ENCODE measurements at regions not wholly inside any gene's neighbourhood (a gene's known extent, or its start where the extent isn't known, plus 50 kb on each side); places are given as distances from the start of the nearest gene placed in this dataset.

GRCh38 chr2:53103679-53104078, 663.9 kb upstream of the CHAC2 start:
- no peak for DNase-seq (ENCODE audit: low read depth, low spot score)

GRCh38 chr2:53098696-53099078, 668.9 kb upstream of the CHAC2 start:
- DNase-seq (ENCODE audit: low read depth, low spot score): no peak
- no peak overlapping the region for H3K4me3 ChIP-seq (ENCODE audit: low read length)

More at GRCh38 chr2:53103679-53104078, 663.9 kb upstream of the CHAC2 start:
- H3K4me3 ChIP-seq (ENCODE audit: low read length): no peak overlapping the region

DNA sequence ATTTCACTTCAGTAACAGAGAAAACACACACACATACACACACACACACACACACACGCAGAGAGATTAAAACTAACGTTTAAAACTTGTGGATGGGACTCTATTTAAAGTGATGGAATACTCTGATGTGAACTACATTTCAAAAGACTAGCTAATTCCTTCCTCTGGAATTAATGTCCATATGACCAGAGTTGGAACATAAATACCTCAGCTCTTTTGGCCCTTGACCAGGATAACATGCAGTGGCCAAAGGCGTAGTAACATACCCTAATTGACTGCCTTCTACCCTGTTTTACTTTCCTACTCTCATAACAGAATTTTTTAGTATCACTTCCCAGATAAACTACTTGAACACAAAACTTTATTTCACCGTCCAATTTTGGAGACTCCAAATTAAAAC, 671.3 kb upstream of the CHAC2 start:
- DNase-seq (ENCODE audit: low read depth, low spot score): no peak
- no peak overlapping the region for H3K4me3 ChIP-seq (ENCODE audit: low read length)

- no peak overlapping the region for H3K4me3 ChIP-seq (ENCODE audit: low read length)
- DNase-seq (ENCODE audit: low read depth, low spot score): no peak
Observed at GRCh38 chr2:53095664-53096063, 671.9 kb upstream of the CHAC2 start.

GRCh38 chr2:53095227-53095626, 672.4 kb upstream of the CHAC2 start:
- H3K4me3 ChIP-seq (ENCODE audit: low read length): no peak overlapping the region
- DNase-seq (ENCODE audit: low read depth, low spot score): no peak

GRCh38 chr2:53093355-53093754, 674.2 kb upstream of the CHAC2 start:
- H3K4me3 ChIP-seq (ENCODE audit: low read length): no peak overlapping the region
- no peak for DNase-seq (ENCODE audit: low read depth, low spot score)

- no peak overlapping the region for H3K4me3 ChIP-seq (ENCODE audit: low read length)
- no peak for DNase-seq (ENCODE audit: low read depth, low spot score)
Observed at GRCh38 chr2:53091183-53091582, 676.4 kb upstream of the CHAC2 start.

DNA sequence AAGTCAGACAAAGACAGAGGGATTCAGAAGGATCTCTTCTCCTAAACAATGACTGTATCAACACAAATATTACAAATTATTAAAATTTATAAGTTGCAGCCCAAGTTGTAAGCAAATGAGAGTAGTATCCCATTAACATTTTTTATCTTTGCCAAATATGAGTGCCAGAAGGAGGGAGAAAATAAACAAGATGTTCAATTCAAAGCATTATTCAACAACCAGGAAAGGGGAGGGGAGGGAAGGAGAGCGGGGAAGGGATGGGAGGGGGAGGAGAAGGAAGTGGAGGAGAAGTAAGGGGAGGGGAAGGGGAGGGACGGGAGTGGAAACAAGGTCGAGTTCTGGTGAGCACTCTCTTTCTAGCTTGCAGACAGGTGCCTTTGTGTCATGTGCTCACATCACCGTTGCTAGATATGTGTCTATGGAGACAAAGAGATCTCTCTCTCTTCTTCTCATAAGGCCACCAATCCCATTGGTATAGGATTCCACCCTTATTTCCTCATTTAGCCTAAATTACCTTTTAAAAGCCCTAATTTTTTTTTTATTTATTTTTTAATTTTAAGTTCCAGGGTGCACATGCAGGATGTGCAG, 679.6 kb upstream of the CHAC2 start:
- H3K4me3 ChIP-seq (ENCODE audit: low read length): no peak overlapping the region
- DNase-seq (ENCODE audit: low read depth, low spot score): no peak

DNA sequence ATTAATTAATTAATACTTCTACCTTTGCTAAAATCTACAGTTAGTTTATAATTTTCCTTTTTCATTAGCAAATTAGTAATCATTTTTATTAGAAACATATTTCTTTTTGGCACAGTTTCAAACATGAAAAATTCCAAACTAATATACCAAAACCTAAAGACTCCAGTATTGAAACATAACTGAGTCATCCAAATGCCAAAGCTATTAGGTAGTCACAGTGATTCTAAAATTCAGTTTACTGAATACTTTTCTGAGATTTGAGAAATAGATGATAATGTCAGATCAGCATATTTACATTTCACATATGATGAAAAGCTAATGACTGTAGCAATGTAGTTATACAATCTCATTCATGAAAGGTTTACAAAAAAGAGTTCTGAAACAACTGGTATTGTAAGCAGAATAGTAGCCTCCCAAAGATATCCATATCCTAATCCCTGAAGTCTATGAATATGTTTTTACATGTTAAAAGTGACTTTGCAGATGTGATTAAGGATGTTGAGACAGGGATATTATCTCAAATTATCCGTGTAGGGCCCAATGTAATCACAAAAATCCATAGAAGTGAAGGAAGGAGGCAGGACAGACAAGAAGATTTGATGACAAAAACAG, 680.2 kb upstream of the CHAC2 start:
- DNase-seq (ENCODE audit: low read depth, low spot score): no peak
- no peak overlapping the region for H3K4me3 ChIP-seq (ENCODE audit: low read length)

DNA sequence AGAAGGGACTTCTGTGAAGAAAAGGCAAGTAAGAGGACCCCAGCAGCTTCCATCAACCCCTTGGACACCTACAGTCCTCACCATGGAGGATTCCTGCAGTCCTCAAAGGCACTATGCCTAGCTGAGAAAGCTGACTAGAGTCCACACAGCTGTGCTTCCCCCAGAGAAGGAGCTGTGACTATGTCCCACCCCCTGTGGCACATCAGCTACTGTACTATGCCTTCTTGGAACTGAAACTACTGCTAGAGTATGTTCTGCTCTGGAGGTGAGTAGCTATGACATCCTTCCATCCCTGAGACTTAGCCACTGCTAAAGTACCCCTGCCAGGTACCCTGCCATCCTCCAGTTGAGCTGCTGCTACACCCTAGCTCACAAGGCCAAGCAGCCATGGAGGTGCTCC, 690.2 kb upstream of the CHAC2 start:
- DNase-seq (ENCODE audit: low read depth, low spot score): no peak
- no peak overlapping the region for H3K4me3 ChIP-seq (ENCODE audit: low read length)

DNA sequence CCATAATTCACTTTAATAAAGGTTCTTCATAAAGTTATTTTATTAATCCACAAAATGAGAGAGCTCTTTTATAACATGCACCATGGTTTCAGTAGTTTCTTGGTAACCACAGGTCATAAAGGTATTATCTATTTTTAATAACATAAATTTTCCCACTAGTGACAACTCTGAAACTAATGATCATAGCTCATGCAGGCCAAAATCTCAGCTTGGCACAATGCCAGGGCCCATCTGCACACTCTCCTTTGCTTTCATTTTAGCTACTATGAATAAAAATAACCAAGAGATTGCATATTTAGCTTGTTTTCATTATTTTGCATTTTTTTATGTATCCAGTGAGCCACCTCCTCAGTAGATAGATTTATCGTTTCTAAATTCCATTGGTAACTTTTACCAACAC, 691.8 kb upstream of the CHAC2 start:
- no peak for DNase-seq (ENCODE audit: low read depth, low spot score)
- no peak overlapping the region for H3K4me3 ChIP-seq (ENCODE audit: low read length)

DNA sequence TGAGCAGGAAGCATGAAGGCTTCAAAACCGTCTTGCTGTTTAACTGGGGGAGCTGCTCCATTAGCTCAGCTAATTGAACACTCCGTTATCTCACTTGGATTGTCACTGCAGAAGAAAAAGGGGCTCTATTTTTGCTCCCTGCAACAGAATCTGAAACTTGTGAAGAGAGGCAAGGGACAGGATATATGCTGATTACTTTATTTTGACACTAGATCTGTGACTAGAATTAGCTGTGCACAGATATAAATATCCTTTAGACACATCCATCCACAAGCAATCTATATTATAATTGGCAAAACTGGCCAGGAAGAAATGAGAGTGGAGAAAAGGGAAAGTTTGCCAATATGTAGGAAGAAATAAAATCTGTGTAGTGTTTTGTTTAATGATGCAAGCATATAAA, 700.1 kb upstream of the CHAC2 start:
- H3K4me3 ChIP-seq (ENCODE audit: low read length): no peak overlapping the region
- DNase-seq (ENCODE audit: low read depth, low spot score): no peak

- DNase-seq (ENCODE audit: low read depth, low spot score): no peak
- H3K4me3 ChIP-seq (ENCODE audit: low read length): no peak overlapping the region
Observed at GRCh38 chr2:53067056-53067455, 700.5 kb upstream of the CHAC2 start.

DNA sequence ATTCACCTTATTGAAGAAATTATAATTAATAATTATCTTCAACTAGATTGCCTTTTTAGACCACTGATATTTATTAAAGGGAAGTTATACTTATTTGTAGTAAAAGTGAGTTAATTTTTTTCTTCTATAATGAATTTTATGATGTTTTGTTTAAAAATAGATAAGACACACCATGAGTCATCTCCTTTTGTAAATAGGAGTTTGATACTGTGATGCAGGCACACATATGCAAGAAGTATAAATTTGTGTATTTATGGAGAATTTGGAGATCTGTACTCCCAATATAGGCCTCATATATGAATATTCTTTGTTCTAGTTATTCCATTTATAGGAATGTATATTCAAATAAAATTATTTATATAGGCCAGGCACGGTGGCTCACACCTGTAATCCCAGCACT, 703.5 kb upstream of the CHAC2 start:
- no peak for DNase-seq (ENCODE audit: low read depth, low spot score)
- H3K4me3 ChIP-seq (ENCODE audit: low read length): no peak overlapping the region

GRCh38 chr2:53058526-53058925, 709.1 kb upstream of the CHAC2 start:
- H3K4me3 ChIP-seq (ENCODE audit: low read length): no peak overlapping the region
- no peak for DNase-seq (ENCODE audit: low read depth, low spot score)

- H3K4me3 ChIP-seq (ENCODE audit: low read length): no peak overlapping the region
- no peak for DNase-seq (ENCODE audit: low read depth, low spot score)
Observed at GRCh38 chr2:53053937-53054336, 713.7 kb upstream of the CHAC2 start.

GRCh38 chr2:53051157-53051556, 716.4 kb upstream of the CHAC2 start:
- DNase-seq (ENCODE audit: low read depth, low spot score): no peak
- H3K4me3 ChIP-seq (ENCODE audit: low read length): no peak overlapping the region

- H3K4me3 ChIP-seq (ENCODE audit: low read length): no peak overlapping the region
- no peak for DNase-seq (ENCODE audit: low read depth, low spot score)
Observed at GRCh38 chr2:53040536-53041229, 726.9 kb upstream of the CHAC2 start.

DNA sequence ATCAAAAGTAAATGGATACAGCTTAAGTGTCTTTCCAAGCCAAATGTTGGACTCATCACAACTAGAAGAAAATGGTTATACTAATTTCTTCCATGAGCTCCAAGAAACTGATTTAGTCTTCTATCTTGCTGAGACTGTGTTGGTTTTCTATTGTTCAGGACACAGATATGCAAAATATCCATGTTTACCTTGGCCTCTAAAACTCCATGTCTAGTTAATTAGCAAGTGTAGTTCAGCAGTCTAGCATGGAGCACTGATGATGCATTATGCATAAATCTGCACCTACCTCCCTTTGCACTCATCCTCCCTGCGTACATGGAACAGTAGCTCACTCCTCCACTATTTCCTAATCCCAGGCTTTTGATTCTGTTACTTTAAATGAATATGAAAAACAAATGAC, 731.4 kb upstream of the CHAC2 start:
- no peak overlapping the region for H3K4me3 ChIP-seq (ENCODE audit: low read length)
- no peak for DNase-seq (ENCODE audit: low read depth, low spot score)

DNA sequence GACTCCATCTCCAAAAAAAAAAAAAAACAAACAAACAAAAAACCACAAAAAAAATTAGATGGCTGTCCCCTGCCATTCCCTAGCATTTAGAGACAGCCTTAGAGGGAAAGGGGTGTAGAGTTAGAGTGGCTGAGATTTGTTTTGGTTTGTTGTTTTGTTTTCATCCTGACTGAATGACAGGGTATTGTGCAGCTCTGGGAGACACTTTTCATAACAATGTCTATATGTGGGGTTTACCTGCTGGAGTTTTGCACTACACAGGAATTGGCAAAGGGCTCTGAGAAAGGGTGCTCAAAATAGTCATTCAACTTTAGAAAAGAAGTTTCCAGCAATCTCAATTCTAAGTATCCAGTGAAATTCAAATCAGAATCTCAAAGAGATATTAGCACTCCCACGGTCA, 732.5 kb upstream of the CHAC2 start:
- no peak overlapping the region for H3K4me3 ChIP-seq (ENCODE audit: low read length)
- DNase-seq (ENCODE audit: low read depth, low spot score): no peak

- DNase-seq (ENCODE audit: low read depth, low spot score): no peak
- no peak overlapping the region for H3K4me3 ChIP-seq (ENCODE audit: low read length)
Observed at GRCh38 chr2:53033411-53033810, 734.2 kb upstream of the CHAC2 start.
